Fibroblast of skin of left biceps (primary cell): ENCODE measurements at regions not wholly inside any gene's neighbourhood (a gene's known extent, or its start where the extent isn't known, plus 50 kb on each side); places are given as distances from the start of the nearest gene placed in this dataset.

Experiments used
- DNase-seq, 2 experiments: peaks; one replicate each; pipeline ENCODE4 v3.0.0-alpha.2; 2013; ENCODE audit warnings: low read depth in 2 of 2

GRCh38 chr18:42185486-42185885 lies 230.5 kb downstream of the PIK3C3 start:
- DNase-seq = no peak

- DNase-seq = no peak
Observed at GRCh38 chr18:42187611-42188380, 232.8 kb downstream of the PIK3C3 start.

GRCh38 chr18:42190643-42191042 lies 235.6 kb downstream of the PIK3C3 start:
- no peak for DNase-seq

GRCh38 chr18:42192251-42193248 lies 237.5 kb downstream of the PIK3C3 start:
- no peak for DNase-seq

GRCh38 chr18:42196651-42197050 lies 241.6 kb downstream of the PIK3C3 start:
- no peak for DNase-seq

- no peak for DNase-seq
Observed at GRCh38 chr18:42201137-42201536, 246.1 kb downstream of the PIK3C3 start.

- DNase-seq = no peak
Observed at GRCh38 chr18:42211201-42211600, 256.2 kb downstream of the PIK3C3 start.

GRCh38 chr18:42222557-42222956 lies 267.5 kb downstream of the PIK3C3 start:
- no peak for DNase-seq

- DNase-seq = no peak
Observed at GRCh38 chr18:42228581-42228980, 273.5 kb downstream of the PIK3C3 start.

GRCh38 chr18:42229211-42230210 lies 274.5 kb downstream of the PIK3C3 start:
- DNase-seq = no peak

GRCh38 chr18:42230636-42231035 lies 275.6 kb downstream of the PIK3C3 start:
- no peak for DNase-seq

GRCh38 chr18:42231284-42231683 lies 276.2 kb downstream of the PIK3C3 start:
- no peak for DNase-seq

- DNase-seq = no peak
Observed at GRCh38 chr18:42231796-42232195, 276.8 kb downstream of the PIK3C3 start.

GRCh38 chr18:42233908-42234307 lies 278.9 kb downstream of the PIK3C3 start:
- no peak for DNase-seq

- DNase-seq = no peak
Observed at GRCh38 chr18:42242758-42243157, 287.7 kb downstream of the PIK3C3 start.

- DNase-seq = no peak
Observed at GRCh38 chr18:42245137-42245536, 290.1 kb downstream of the PIK3C3 start.

GRCh38 chr18:42255908-42256765 lies 301.1 kb downstream of the PIK3C3 start:
- DNase-seq = no peak

- no peak for DNase-seq
Observed at GRCh38 chr18:42258301-42258965, 303.4 kb downstream of the PIK3C3 start.

GRCh38 chr18:42261731-42262130 lies 306.7 kb downstream of the PIK3C3 start:
- no peak for DNase-seq

GRCh38 chr18:42264497-42264896 lies 309.5 kb downstream of the PIK3C3 start:
- DNase-seq = no peak
